ENCODE measurements at regions not wholly inside any gene's neighbourhood (a gene's known extent, or its start where the extent isn't known, plus 50 kb on each side); places are given as distances from the start of the nearest gene placed in this dataset.
"Not testable (repeated sequence)": the region's sequence is repeated elsewhere in the genome, so short reads cannot be mapped to it uniquely, and the experiment has no call there.

GRCh38 chr16:29338821-29339700 lies 67.5 kb downstream of the NPIPB11 start:
- not testable (repeated sequence) for TF ChIP-seq CTCF (IDR thresholded peaks at IDR 0.05 in 4 of 5, conservative IDR thresholded peaks at IDR 0.05 in 1 of 5); POLR2A (IDR thresholded peaks at IDR 0.05)

Measured in gastrocnemius medialis (tissue), 4 donors.